GDM1 (cell line): ENCODE measurements at regions not wholly inside any gene's neighbourhood (a gene's known extent, or its start where the extent isn't known, plus 50 kb on each side); places are given as distances from the start of the nearest gene placed in this dataset.

Experiments used
- DNase-seq: peaks from one replicate; lab custom pipeline; 2025; lab: John Stamatoyannopoulos, UW

DNA sequence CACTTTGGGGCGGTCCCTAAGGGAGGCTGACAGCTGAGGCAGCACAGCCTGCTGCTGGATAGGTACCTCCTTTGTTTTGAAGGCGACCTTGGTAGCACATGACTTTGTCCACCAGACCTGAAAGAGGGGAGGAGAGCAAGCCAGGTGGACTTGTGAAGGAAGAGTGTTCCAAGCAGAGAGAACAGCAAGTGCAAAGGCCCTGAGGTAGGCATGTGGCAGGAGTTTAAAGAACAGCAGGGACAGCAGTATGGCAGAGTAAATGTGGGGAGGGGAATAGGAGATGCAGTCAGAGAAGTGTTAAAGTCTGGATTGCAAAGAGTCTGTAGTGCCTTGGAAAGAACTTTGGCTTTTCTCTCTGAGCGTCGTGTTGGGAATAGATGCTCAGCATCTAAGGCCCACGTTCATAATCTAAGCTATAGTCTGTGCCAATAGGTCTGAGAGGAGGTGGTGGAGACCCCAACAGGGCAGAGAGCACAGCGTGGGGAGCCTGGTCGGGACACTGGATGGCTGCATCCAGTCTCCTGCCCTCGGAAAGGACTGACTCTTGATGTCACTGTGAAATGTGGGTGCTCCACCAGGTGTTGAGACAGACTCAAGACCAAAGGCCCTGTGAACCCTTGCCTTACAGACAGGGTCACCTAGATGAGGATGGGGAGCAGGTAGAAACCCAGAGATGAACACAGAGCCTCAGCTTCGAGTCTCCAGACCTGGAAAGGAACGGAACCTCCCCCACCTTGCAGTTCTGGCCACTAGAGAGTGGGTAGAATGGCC is 242.1 kb upstream of the PWP1 start:
- DNase-seq: no peak

DNA sequence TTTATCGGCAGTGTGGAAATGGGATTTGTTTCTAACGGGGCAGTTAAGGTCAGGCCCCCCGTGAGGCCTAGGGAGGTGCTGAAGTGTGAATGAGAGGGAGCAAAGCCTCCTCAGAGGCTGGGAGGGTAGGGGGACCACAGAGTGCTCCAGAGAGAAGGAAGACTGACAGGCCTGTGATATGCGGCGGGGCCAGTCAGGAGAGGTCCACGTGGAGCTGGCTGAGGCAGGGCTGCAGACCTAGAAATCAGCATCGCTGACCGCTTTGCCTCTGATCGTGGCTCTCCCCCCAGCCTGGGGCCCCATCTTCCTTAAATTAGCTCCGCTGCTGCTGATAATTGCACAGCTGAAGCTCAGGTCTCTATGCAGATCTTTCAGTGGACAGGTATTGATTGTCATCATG is 240.8 kb upstream of the PWP1 start:
- DNase-seq: no peak

DNA sequence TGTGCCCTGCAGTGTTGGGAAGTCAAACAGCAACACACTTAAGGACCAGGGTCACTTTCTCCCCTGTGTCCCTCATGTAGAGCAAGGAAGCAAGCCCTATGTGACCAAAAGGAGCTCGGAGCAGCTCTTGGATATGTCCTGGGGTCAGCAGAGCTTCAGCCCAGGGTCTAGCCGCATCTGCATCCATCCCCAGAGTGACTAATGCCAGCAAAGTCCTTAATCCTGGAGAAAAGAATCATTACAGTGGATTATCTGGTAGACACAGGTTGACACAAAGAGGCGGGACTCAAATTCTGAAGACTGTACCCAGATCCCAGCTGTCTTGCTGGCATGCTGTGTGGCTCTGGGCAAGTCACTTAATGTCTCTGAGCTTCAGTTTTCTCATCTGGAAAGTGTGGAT is 239.1 kb upstream of the PWP1 start:
- no peak for DNase-seq

DNA sequence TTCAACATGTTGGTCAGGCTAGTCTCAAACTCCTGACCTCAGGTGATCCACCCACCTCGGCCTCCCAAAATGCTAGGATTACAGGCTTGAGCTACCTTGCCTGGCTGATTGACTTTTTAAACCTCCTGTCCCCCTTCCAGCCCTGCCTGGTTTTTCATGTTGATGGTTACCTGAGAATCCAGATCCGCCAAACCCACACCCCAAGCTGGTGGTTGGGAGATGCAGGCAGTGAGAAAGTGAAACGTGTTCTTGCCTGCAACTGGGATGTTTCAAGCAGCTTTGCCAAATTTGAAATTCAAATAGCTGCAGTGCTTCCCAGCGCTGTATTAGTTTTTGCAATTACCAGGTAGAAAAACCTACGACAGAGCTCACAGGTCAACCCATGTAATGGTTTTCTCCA is 238.3 kb upstream of the PWP1 start:
- DNase-seq: no peak

DNA sequence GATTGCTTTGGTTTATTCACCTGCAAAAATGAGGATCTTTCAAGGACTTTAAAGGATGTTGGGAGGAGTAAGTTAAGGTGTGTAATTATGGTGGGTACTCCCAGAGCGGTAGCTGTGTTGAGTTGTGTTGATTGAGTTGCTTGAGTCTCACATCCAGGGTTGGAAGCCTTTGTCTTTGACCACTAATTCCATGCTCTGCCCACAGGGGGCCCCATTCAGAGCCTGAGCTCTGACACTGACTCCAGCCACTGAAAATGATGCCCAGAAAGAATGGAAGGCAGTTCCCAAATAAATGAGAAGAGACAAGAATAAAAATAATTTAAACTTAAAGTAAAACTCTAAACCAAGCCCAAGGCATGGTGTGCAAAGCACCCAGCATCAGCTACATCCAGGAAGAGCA is 237.4 kb upstream of the PWP1 start:
- DNase-seq: no peak

DNA sequence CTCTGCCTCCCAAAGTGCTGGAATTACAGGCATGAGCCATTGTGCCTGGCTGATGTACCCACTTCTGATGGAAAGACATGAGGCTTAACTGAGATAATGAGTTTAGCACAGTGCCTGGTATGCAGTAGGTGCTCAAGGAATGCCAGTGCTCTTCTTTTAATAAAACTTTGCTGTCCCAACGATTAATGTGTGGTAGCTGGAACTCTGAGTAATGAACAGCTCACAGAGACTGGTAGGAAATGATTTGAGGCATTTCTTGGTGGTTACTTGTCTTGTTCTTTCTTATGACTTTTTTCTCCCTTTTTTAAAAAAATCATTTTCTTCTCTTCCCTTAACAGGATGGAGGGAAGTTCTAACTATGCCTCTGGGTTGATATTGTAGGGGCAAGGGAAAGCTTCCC is 235.7 kb upstream of the PWP1 start:
- DNase-seq: no peak

DNA sequence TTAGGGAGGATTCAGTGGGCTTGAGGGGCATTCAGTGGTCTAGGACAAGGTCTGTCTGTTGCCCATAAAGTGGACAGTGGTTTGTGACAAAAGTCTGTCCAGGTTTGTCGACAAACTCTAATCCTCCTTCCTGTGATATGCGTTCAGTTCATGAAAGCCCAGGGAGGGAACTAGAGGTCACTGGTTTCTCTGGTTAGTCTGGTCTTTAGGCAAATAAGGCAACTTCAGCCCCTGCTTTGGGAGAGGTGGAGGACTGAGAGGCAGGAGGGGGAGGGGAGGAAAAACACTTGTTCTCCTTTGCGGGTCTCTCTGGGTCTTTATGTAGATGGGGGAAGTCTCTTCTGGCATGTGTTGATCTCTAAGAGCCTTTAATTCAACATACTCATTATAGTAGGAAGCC is 235.1 kb upstream of the PWP1 start:
- DNase-seq: no peak

DNA sequence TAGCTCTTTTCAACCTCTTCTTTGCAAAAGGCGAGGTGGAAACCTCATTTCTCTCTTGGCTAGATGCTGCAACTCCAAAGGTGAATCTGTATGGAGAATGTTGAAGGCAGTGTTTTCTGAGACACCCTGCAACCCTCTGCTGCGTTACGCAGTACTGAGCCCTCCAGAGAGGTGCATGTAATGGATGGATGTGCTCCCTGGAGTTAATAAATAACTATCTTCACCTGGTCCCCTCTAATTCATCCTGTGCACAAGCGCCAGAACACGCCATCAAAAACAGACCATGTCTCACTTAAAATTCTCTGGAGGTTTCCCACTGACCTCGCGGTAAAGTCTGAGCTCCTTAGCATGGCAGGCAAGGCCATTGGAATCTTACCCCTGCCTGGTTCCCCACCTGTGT is 234.4 kb upstream of the PWP1 start:
- no peak for DNase-seq

DNA sequence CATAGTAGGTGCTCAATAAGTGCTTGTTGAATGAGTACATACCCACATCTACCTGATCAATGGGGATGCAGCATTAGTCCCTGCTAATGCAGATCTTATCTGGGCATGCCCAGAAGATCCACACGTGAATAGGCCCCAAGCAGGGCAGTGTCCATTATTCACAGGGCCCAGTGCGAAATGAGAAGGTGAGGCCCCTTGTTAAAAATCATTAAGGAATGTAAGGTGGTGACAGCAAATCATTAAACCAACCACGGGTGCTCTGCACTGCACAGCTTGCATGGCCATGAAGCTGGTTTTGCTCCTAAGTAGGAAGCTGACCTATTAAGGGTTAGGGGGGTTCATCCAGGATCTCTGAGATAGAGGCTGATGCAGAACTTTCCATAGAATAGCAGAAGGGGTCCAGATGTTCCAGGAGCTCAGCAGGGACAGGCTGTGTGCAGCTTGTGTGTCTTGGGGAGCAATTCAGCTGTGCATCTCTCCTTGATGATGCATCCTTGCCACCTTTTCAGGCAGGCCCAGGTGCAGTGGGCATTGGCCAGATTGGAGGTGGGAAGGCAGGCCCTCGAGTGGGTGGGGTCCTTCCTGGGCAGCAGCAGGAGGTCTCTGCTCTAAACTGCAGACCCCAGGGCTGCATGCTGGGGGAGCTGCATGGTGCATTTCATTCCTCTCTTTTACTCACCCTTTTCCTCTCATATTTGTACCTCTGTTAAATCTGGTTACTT is 231.3 kb upstream of the PWP1 start:
- DNase-seq: no peak

DNA sequence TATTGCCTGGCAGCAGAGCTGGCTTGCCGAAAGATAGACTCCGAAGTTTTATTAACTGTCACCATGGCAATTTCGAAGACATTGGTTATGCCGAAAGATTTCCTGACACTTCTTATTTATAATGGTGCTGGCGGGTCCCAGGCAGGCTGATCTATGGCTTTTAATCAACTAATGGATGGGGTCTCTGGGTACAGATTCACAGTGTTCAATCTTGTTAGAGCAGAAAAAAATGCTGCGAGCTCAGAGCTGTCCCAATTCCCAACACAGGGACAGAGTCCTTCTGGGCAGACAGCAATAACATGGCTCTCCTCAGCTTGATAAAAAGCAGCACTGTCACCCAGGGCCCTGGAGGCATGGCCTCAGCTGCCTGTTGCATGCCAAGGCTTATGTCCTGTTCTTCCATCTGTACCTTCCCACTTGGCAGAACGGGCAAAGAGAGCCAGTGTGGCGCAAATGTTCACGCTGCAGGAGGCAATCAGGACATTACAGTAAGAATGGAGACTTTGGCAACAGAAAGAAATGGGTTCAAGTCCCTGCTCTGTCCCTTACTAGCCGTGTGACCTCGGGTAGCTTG is 228.2 kb upstream of the PWP1 start:
- no peak for DNase-seq

DNA sequence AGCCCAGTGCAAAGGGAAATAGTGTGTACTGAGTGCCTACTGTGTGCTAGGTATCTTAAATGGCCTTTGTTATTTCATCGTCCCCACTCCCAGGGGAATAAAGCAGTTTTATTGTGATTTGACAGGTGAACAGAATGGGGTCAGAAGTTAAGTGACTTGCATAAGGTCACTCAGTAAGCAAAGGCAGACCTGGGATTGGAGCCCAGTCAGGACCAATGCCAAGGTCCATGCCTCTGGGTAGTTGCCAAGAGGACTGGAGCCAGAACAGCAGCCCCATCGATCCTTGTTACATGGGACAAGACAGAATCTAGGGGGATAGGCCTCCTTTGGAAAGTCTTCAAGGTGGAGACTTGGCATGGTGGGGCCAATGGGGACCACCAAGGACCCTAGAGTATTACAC is 227.4 kb upstream of the PWP1 start:
- DNase-seq: no peak

DNA sequence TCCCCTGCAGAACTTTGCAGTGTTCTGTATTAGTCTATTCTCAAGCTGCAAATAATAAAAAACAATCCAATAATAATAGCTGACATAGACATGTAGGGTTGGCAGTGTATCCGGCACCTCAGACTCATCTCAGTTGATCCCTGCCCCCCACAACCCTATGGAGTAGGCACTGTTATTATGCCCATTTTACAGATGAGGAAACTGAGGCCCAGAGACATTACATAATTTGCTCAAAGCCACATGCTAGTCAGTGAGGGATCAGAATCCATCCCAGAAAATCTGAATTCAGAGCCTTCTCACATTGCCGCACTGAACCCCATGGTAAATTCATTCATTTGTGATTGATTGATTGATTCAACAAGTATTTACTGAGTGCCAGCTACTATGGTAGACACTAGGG is 226.6 kb upstream of the PWP1 start:
- no peak for DNase-seq

DNA sequence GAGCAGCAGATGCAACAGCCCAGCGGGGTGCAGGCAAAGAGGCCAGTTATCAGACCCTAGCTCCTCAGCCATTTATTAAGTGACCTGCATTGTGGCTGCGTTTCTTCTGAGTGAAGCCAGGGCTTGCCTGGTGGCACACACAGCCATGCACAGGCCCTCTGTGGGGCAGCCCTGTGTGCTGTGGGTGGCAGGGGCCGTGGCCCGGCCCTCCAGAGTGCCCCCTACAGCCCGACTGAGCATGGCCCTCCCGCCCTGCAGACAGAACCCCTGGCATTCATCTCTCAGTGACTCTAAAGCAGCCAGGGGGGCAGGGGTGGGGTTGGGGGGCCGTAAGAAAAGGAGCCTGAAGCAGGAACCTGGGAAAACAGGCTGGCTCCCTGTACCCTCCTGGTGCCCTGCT is 226.0 kb upstream of the PWP1 start:
- no peak for DNase-seq

DNA sequence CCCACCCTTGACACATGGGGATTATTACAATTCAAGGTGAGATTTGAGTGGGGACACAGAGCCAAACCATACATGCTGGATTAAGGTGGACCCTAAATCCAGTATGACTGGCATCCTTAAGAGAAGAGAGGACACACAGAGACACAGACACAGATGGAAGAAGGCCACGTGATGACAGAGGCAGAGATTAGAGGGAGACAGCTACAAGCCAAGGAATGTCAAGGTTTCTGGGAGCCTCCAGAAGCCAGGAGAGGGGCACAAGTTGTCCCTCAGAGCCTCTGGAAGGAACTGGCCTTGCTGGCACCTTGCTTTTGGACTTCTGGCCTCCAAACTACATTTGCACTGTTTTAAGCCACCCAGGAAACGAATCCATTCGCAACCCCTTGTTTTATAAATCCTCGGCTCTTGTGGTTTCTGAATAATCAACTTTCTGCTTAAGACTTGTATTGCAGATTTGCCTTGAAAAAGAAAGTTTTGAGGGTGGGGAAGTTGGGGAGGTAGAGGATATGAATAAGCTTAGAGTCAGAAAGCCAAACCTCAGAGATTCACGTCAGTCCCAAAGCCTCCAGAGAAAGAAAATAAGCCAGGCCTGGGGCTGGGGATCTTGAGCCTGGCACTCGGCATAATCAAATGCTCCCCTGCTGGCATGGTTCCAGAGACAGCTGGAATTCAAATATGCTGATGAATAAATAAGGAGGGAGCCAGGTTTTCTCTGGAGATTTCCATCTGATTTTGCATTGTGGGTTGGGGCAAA is 224.2 kb upstream of the PWP1 start:
- no peak for DNase-seq

DNA sequence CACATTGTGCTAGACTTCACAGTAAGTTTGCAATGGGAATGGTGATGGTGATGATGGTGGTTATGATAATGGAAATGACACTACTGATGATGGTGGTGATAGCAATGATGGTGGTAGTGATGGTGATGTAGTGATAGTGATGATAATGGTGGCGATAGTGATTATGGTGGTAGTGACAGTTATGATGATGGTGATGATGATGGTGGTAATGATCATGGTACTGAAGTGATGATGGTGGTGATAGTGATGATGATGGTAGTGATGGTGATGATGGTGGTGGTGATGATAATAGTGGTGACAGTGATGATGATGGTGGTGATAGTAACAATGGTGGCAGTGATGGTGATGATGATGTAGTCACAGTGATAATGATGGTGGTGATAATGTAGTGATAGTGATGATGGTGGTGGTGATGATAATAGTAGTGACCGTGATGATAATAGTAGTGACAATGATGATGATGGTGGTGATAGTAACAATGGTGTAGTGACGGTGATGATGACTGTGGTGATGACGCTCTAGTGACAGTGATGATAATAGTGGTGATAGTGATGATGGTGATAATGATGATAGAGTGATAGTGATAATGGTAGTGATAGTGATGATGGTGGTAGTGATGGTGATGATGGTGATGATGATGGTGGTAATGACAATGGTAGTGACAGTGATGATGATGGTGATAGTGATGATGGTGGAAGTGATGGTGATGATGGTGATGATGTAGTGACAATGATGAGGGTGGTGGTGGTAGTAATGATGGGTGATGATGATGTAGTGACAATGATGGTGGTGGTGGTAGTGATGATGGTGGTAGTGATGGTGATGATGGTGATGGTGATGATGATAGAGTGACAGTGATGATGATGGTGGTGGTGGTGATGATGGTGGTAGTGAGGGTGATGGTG is 222.9 kb upstream of the PWP1 start:
- DNase-seq: no peak

DNA sequence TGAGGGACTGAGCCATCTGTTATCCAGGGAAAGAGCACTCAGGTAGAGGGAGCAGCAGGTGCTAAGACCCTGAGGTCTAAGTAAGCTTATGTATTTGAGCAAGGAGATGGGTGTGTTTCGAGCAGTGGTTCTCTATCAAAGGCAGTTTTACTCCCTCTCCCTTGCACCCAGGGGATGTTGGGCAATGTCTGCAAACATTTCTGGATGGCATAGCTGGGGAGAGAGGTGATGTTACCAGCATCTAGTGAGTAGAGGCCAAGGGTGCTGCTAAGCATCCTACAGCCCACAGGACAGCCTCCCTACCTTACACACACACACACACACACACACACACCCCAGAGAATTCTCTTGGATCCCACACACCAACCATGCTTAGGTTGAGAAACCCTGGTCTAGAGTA is 221.0 kb upstream of the PWP1 start:
- no peak for DNase-seq

DNA sequence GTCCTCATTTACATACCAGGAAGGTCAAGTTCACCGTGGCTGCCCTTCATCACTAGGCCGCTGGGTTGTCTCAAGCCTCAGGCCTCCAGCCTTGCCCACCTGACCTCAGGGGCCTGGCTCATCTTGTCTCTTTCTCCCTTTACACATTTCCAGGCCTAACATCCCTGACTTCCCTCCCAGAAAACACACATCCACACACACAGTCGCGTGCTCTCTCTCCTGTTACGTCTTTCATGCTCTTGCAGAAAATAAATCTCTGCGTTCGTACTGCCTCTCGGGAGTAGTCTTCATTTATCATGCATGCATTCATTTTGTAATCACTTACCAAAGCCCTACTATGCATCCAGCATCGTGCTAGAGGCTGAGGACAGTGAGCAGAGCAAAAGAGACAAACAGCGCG is 220.0 kb upstream of the PWP1 start:
- DNase-seq: no peak

DNA sequence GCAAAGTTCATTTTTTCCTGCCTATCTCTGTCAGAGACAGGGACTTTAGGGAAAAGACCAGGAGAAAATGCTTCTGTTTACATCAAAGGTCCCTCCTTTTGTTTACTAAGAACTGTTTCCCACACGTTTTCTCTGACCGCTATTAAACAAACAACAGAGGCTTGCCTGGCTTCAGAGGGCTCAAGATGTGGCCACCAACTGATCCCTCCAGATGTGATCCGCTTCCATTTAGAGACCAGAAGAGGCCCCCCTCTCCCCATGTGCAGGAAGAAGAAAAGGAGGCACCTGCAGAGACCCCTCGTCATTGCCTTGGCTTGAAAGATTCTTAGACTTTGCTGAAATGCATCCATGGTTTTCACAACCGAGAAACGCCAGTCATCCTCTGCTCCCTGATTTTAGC is 217.9 kb upstream of the PWP1 start:
- no peak for DNase-seq

DNA sequence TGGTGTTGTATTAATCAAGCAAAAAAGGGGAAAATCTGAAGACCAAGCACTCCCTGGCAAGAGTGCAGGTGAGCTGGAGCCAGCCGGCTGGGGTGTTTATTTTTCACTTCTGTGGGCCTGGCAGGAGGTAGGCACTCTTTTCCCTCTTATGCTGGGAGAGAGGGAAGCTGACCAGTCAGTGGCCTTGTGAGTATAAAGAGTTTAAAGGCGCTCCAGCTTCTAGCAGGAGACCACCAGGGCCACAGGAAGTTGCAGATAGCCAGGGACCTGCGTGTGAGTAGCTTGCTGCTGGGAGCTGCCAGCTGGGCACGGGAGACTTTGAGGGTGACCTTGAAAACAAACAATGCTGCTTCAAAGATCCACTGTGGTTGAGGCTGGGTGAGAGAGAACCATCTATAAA is 217.4 kb upstream of the PWP1 start:
- no peak for DNase-seq

DNA sequence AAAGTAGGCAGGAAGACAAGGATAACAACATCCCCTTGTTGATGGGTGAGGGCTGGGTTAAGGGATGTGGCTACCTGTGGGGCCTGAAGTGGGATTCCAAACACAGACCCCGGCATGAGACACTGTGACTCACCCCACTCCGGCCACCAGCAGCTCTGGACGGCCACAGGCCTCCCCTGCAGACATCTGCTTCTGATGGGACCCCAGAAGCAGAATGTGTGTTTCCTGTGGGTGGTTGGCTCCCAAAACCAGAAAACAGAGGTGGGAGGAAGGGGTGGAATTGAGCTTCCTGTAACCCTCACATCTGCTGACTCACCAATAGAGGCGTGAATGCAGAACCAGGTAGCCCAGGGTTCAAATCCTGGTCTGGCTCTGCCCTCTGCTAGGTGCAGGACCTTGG is 216.6 kb upstream of the PWP1 start:
- DNase-seq: no peak

DNA sequence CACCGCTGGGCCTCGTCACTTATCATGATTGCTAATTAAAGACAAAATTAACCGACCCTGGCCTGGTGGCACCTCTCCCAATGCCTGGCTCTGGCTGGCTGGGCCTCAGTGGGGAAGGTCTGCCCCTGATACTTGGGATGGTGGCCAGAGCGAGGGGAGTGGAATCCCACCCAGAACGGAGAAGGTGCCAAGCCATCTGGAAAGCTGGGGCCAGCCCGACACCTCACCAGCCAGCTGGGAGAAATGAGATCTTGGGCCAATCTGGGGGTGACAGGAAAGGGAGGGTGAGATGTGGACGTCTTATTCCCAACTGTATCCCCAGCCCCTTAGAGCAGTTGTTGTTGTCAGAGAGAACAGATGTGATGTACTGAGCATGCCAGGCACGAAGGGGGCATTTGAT is 215.0 kb upstream of the PWP1 start:
- DNase-seq: no peak

DNA sequence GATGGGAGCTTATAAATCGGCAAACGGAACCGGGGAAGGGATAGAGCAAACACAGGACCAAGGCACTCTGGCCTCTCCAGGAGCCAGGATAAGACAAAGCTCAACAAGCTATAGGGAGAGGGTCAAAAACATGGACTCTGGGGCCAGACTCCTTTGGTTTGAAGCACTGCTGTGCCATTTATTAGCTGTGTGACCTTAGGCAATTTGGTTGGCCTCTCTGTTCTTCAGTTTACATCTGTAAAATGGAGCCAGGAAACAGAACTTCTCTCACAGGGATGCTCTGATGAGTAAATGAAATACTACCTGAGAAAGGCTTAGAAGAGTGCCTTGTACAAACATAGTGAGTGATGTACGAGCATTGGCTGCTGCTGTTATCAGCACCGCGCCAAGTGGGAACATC is 213.3 kb upstream of the PWP1 start:
- no peak for DNase-seq
